ENCODE measurements at regions not wholly inside any gene's neighbourhood (a gene's known extent, or its start where the extent isn't known, plus 50 kb on each side); places are given as distances from the start of the nearest gene placed in this dataset.

DNA sequence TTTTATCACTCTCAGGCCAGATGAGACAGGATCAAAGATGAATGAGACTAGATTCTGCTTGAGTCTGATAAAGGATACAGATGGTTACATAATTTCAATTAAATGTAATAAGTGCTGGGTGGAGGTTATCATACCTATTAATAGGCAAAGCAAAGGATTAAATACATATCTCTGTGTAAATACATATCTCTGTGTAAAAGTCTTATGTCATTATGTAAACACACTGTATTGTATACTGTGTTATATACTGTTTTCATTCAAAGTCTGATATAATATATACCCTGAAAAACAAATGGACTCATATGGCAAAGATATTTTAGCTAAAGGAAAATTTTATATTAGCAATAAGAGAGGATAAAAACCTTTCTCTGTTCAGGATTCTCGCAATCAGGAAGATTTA lies 605.8 kb upstream of the PTGER4 start:
- DNase-seq (ENCODE audit: low read depth in 2 of 3, low spot score in 1 of 3) = no peak

DNA sequence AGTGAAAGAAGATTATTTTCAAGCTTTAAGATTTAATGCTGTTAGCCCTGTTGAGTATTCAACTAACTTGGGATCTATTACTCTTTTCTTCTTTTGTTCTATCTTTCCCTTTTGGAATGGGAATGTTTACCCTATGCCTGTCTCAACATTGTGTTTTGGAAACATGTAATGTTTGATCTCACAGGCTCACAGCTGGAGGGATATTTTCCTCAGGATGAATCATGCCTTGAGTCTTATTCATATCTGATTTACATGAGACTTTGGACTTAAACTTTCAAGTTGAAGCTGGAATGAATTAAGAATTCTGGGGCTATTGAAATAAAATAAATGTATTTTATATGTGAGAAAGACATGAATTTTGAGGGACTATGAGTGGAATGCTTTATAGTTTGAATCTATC lies 607.8 kb upstream of the PTGER4 start:
- DNase-seq (ENCODE audit: low read depth in 2 of 3, low spot score in 1 of 3) = no peak

DNA sequence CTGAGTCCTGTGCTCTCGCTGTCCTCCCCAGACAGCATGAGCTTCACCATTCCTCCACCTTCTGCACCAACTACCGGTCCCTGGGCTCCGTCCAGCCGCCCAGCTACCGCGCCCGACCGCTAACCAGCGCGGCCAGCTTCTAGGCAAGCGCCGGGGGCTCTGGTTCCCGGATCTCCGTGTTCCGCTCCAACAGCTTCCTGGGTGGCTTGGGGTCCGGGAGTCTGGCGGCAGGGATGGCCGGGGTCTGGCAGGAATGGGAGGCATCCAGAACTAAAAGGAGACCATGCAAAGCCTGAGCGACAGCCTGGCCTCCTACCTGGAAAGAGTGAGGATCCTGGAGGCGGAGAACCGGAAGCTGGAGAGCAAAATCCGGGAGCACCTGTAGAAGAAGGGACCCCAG lies 613.1 kb upstream of the PTGER4 start:
- DNase-seq (ENCODE audit: low read depth in 2 of 3, low spot score in 1 of 3) = no peak

- DNase-seq (ENCODE audit: low read depth in 2 of 3, low spot score in 1 of 3) = no peak
Observed at GRCh38 chr5:40052808-40053207, 626.9 kb upstream of the PTGER4 start.

GRCh38 chr5:40046792-40047191 lies 622.0 kb upstream of the DAB2 start:
- DNase-seq (ENCODE audit: low read depth in 2 of 3, low spot score in 1 of 3) = no peak

DNA sequence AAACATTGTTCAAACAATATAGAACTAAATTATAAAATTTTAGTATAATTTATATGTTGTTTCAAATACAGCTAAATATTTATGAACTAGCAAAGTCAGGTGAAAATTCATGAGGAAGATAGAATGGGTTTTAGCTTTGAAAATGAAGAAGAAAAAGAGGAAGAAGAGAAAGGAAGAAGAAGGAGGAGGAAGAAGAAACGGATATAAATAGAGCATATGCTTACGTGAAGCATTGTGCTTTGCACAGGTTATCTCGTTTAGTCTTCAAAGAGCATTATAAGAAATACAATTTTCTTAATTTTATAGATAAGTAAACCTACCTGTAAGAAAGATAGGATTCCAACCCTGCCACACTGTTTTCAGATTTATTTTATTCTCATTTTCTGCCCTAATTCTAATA lies 620.6 kb upstream of the DAB2 start:
- DNase-seq (ENCODE audit: low read depth in 2 of 3, low spot score in 1 of 3) = no peak

DNA sequence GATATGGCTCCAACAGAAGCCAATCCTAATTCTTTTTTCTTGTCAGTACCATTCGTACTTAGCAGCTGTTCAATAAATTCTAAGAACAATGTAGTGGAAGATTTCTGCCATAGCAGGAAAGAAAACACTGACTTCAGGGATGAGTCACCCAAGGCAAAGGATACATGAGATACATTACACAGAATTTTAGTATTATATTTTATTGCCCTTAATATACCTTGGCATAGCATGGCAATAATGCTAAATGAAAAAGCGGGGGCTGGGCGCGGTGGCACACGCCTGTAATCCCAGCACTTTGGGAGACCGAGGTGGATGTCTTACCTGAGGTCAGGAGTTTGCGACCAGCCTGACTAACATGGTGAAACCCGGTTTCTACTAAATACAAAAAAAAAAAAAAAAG lies 619.1 kb upstream of the DAB2 start:
- DNase-seq (ENCODE audit: low read depth in 2 of 3, low spot score in 1 of 3) = no peak

DNA sequence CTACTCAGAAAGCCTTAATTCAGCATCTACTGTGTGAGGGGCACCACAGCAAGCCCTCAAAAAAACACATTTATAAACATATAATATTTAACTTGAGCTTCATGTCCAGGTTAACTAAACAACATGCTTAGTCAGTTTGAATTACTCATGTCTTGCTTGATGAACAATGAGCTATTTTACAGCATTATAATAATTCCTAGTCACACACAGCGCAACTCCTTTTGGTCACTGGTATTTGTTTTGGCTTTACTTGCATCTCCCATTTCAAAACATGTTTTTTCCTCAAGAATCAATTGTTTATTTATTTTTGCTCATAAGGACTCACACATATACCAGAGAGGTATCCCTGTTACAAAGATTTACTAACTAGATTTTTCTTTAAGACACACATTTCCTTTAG lies 616.7 kb upstream of the DAB2 start:
- no peak for DNase-seq (ENCODE audit: low read depth in 2 of 3, low spot score in 1 of 3)

DNA sequence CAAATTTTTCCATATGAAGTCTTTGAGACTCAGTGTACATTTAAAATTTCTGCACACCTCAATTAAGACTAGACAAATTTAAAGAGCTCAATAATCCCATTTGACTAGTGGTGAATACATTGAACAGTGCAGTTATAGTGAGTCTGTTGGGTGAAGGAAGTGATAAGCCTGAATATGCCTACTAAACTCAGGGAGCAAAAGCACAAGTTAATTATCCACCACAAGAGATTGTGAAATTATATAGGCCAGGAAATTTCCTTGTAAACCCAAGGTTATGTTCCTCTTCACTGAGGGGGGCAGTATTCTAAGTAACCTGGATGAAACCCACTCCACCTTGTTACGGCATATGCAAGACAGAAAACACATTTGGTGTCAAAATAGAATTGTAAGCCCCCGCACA lies 612.9 kb upstream of the DAB2 start:
- DNase-seq (ENCODE audit: low read depth in 2 of 3, low spot score in 1 of 3) = no peak

DNA sequence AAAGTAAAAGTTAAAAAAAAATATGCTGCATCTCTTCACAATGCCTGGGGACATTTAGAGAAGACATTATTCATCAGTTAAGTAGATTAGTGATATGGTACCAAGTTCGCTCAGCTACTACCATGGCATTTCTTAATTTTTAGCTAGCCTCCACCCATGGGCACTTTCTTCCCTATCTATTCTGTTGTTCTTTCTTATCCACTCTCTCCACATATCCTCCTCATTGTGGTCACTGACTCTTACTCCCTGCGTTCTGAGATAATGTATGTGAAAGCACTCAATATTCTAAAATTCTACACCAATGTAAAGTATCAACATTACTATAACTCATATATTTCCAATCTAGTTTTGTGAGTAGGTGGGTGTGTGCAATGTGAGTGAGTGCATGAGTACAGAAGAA lies 609.7 kb upstream of the DAB2 start:
- DNase-seq (ENCODE audit: low read depth in 2 of 3, low spot score in 1 of 3) = no peak

GRCh38 chr5:40033411-40033810 lies 608.6 kb upstream of the DAB2 start:
- DNase-seq (ENCODE audit: low read depth in 2 of 3, low spot score in 1 of 3) = no peak

DNA sequence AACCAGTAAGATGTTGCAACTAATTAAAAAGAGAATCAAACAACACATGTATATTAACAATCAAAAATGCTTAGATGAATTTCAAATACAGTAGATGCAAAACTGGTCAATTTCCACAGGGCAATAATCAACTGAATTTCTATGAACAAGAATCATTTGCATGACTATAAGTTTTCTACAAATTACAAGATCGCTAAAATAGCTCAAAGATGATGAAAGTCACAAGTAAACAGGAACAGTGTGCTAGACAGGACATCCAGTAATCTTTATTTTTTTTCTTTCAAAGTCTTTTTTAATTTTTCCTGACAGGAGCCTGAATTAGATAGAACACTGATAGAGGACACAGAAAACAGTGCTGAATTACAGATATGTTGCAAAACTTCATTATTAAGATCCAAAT lies 608.2 kb upstream of the DAB2 start:
- no peak for DNase-seq (ENCODE audit: low read depth in 2 of 3, low spot score in 1 of 3)

DNA sequence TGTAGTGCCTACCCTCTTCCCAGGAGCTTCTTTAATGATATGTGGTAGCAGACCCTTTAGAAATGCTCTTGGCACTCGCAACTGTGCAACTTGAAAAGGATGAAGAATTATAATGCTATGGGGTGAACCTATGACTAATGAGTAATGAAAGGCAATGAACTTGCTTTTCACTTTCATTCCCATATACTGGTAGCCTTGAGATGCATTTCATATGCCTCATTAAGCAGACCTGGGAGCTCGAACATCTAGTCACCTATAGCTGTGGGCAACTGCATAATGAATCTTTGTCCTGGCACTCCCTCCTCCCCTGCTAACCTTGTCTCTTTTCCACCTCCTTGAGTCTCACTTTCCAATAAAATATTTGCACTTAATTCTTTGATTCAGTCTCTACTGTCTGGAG lies 605.9 kb upstream of the DAB2 start:
- no peak for DNase-seq (ENCODE audit: low read depth in 2 of 3, low spot score in 1 of 3)

DNA sequence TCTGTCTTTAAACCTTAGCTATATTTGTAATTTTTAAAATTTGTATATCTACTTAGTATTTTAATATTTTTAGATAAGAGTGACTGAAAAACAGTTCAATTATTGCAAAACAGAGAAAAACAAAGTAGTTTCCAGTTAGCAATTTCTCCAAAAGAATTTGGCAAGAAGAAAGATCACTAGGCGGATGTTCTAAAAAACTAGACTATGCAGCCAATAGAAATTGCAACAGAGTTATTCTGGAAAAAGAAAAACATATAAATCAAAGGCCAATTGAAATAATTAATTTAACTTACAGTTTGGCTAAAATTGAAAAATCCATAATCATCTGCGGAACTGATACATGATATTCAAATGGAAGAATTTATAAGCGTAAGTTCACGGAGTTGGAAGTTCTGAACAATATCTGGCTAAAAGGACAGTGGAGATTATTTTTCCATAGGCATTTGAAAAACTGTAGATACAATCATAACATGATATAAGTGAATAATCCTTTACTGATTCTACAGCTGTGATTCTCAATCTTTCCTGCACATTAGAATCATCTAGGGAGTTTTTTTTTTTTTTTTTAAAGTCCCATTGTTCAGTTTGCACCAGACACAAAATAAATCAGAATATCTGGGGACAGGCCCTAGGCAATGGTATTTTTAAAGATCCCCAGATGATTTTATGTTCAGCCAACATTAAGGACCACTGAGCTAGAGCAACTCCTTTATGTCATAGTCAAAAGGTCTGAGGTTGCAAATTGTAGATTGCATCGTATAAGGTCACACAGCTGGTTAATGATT lies 605.1 kb upstream of the DAB2 start:
- DNase-seq (ENCODE audit: low read depth in 2 of 3, low spot score in 1 of 3) = no peak

DNA sequence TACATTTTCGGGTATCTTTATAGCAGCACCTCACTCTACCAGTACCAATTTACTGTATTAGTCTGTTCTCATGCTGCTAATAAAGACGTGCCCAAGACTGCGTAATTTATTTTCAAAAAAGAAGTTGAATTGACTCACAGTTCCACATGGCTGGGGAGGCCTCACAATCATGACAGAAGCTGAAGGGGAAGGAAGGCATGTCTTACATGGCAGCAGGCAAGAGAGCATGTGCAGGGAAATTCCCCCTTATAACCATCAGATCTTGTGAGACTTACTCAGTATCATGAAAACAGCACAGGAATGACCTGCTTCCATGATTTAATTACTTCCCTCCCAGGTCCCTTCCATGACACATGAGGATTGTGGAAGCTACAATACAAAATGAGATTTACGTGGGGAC lies 602.6 kb upstream of the DAB2 start:
- no peak for DNase-seq (ENCODE audit: low read depth in 2 of 3, low spot score in 1 of 3)

DNA sequence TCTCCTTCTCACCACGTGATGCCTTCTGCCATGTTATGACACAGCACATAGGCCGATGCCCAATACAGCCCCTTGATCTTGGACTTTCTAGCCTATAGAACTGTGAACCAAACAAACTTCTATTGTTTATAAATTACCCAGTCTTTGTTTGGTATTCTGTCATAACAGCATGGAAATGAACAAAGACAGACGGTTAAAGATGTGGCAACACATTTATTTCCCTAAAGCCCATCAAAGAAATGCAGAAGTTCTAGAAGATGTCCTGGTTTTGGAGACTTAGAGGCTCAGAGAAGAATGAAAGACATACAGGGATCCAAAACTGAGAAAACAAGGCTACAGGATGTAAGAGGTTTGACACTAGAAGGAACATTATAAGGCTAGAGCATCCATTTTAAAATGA lies 600.8 kb upstream of the DAB2 start:
- DNase-seq (ENCODE audit: low read depth in 2 of 3, low spot score in 1 of 3) = no peak

GRCh38 chr5:40022057-40022456 lies 597.3 kb upstream of the DAB2 start:
- no peak for DNase-seq (ENCODE audit: low read depth in 2 of 3, low spot score in 1 of 3)

GRCh38 chr5:40021007-40021406 lies 596.2 kb upstream of the DAB2 start:
- no peak for DNase-seq (ENCODE audit: low read depth in 2 of 3, low spot score in 1 of 3)

GRCh38 chr5:40017918-40018317 lies 593.1 kb upstream of the DAB2 start:
- DNase-seq (ENCODE audit: low read depth in 2 of 3, low spot score in 1 of 3) = no peak

GRCh38 chr5:40017135-40017534 lies 592.4 kb upstream of the DAB2 start:
- no peak for DNase-seq (ENCODE audit: low read depth in 2 of 3, low spot score in 1 of 3)

DNA sequence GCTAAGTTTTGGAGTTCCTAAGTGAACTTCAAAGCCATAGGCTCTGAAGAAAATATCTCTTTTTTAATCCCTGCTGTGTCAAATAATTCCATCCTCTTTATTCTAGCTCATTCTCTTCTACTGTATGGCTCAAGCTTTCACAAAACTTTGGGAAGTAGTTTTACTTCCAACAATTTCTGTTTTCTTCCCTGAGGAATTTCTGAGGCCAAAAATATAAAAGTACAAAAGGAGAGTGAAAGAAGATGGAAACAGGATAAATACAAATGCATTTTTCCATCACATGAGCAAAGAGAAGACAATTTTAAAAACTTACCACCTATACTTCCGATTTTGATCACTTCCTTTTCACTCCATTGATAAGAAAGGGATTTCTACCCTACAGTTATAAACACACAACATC lies 585.7 kb upstream of the DAB2 start:
- DNase-seq (ENCODE audit: low read depth in 2 of 3, low spot score in 1 of 3) = no peak

GRCh38 chr5:40006260-40006659 lies 581.5 kb upstream of the DAB2 start:
- DNase-seq (ENCODE audit: low read depth in 2 of 3, low spot score in 1 of 3) = no peak

DNA sequence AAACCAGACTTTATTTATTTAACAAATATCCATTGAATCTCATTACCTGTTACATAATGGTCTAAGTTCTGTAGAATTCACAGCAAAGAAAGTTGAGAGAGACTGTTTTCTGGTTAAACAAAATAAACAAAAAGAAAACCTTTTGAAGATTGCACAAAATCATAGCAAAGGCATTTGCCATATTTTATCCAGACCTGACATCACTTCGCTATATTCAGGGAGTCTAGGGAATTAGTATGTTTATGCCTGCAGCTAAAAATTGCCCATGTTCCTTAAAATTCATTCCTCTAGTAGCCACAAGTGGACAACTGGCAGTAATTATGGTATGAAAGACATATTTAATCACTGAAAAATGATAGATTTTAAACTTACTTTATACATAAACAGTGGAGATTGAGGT lies 577.0 kb upstream of the DAB2 start:
- no peak for DNase-seq (ENCODE audit: low read depth in 2 of 3, low spot score in 1 of 3)

DNA sequence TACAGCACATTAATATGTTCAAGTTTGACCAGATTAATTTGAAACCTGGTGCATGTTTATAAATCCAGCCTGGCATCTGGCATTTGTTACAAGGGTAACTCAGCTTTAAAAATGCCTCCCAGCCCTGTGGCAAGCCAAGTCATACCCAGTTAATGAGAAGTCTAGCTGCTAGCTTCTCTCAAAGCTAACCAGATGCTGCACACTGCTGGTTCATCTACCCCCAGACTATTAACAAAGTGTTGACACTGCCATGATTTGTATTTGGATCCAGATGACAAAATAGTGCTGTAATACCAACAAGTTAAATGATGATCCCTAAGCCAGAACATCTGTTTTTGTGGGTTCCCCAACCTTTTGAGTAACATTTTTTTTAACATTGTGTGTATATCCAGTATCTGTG lies 573.7 kb upstream of the DAB2 start:
- no peak for DNase-seq (ENCODE audit: low read depth in 2 of 3, low spot score in 1 of 3)
